ENCODE measurements at regions not wholly inside any gene's neighbourhood (a gene's known extent, or its start where the extent isn't known, plus 50 kb on each side); places are given as distances from the start of the nearest gene placed in this dataset.

GRCh38 chr2:239636808-239637207, 236.0 kb upstream of the HDAC4 start (continued):
- no peak for TF ChIP-seq CREB1 (CRISPR knock-in tag; IDR thresholded peaks at IDR 0.05; ENCODE audit: low read depth)
- TF ChIP-seq ZNF462 (CRISPR knock-in tag; IDR thresholded peaks at IDR 0.05): no peak
- no peak for TF ChIP-seq POLR2AphosphoS5 (IDR thresholded peaks at IDR 0.05; ENCODE audit: low read depth)

GRCh38 chr2:239634769-239635168, 233.9 kb upstream of the HDAC4 start:
- Histone ChIP-seq H3F3A (replicated peaks; ENCODE audit: low read depth) (no peaks in the 10 kb centered on the region), H2AFZ (no peak overlapping the region), H3K4me3 (no peak overlapping the region), H3K36me3 (ENCODE audit: insufficient read depth) (no peaks in the 10 kb centered on the region), H3K79me2 (replicated peaks; ENCODE audit: insufficient read depth) (no peaks in the 10 kb centered on the region), H3K4me2 (no peak overlapping the region), H4K20me1 (replicated peaks; ENCODE audit: insufficient read depth) (no peaks in the 10 kb centered on the region), H3K9me2 (ENCODE audit: insufficient read depth) (peaks cover 6% of the 10 kb centered on the region; the same call in 1 of the 2 replicates), H3K27ac (ENCODE audit: low read depth) (no peak overlapping the region), H3K4me1 (ENCODE audit: insufficient read depth) (no peaks in the 10 kb centered on the region), H3K27me3 (ENCODE audit: insufficient read depth) (no peaks in the 10 kb centered on the region)
- Mint-ChIP-seq H3K4me1 (peaks cover 9% of the 10 kb centered on the region; the same call in 2 of the 3 replicates), H3K36me3 (ENCODE audit: low read depth) (no peaks in the 10 kb centered on the region), H3K27me3 (ENCODE audit: insufficient read depth, low read depth, poor library complexity) (peaks cover 8% of the 10 kb centered on the region), H3K4me3 (no peak overlapping the region), H3K27ac (no peak overlapping the region), H3K9me3 (peaks cover 15% of the 10 kb centered on the region)
- no peak for TF ChIP-seq ZNF462 (CRISPR knock-in tag; IDR thresholded peaks at IDR 0.05)
- ATAC-seq (no peak), DNase-seq (ENCODE audit: low spot score) (no peak)
